KMS-11 (cell line): ENCODE measurements at regions not wholly inside any gene's neighbourhood (a gene's known extent, or its start where the extent isn't known, plus 50 kb on each side); places are given as distances from the start of the nearest gene placed in this dataset.
A peak's percentile ranks its signal among the peaks of the same experiment; 100 is the strongest.
"Not testable (repeated sequence)": the region's sequence is repeated elsewhere in the genome, so short reads cannot be mapped to it uniquely, and the experiment has no call there.

Source experiments
- H2AFZ ChIP-seq: fragments of 200-600 bp; sonication (generic); 2 replicates; pipeline ENCODE4 v1.6.1; 2016; ENCODE audit warnings: antibody characterized with exemption, mixed run types, low read depth
- H3K27ac ChIP-seq: fragments of 200-600 bp; sonication (generic); 2 replicates; pipeline ENCODE4 v1.6.1; 2016; ENCODE audit warnings: mild to moderate bottlenecking, mixed run types
- H3K27me3 ChIP-seq: fragments of 200-600 bp; sonication (generic); 2 replicates; pipeline ENCODE4 v1.6.1; 2017; ENCODE audit warnings: mild to moderate bottlenecking, low read depth, mixed run types, moderate library complexity; ENCODE audit not compliant: insufficient read depth
- H3K36me3 ChIP-seq: fragments of 200-600 bp; sonication (generic); 2 replicates; pipeline ENCODE4 v1.6.1; 2017; ENCODE audit warnings: mild to moderate bottlenecking, mixed run types; ENCODE audit not compliant: insufficient read depth
- H3K4me1 ChIP-seq: fragments of 200-600 bp; sonication (generic); 2 replicates; pipeline ENCODE4 v1.6.1; 2016; ENCODE audit warnings: mild to moderate bottlenecking, low read depth, mixed run types; ENCODE audit not compliant: poor library complexity, severe bottlenecking
- H3K4me2 ChIP-seq: fragments of 200-600 bp; sonication (generic); 2 replicates; pipeline ENCODE4 v1.7.0; 2016; ENCODE audit warnings: mild to moderate bottlenecking, mixed run types
- H3K4me3 ChIP-seq: fragments of 200-600 bp; sonication (generic); IDR thresholded peaks from 2 replicates; pipeline ENCODE4 v1.6.1; 2017; ENCODE audit warnings: low read depth, low read length, mixed read lengths; ENCODE audit not compliant: insufficient read depth
- H3K79me2 ChIP-seq: fragments of 200-600 bp; sonication (generic); 2 replicates; pipeline ENCODE4 v1.6.1; 2016; ENCODE audit warnings: low read depth, mixed run types; ENCODE audit not compliant: insufficient read depth
- H3K9ac ChIP-seq: fragments of 200-600 bp; sonication (generic); 2 replicates; pipeline ENCODE4 v1.6.1; 2016; ENCODE audit warnings: mild to moderate bottlenecking, mixed run types
- H4K20me1 ChIP-seq: fragments of 200-600 bp; sonication (generic); 2 replicates; pipeline ENCODE4 v1.6.1; 2016; ENCODE audit warnings: mild to moderate bottlenecking, mixed run types; ENCODE audit not compliant: insufficient read depth
- CTCF ChIP-seq: fragments of 200-600 bp; sonication (generic); conservative IDR thresholded peaks from 2 replicates; pipeline ENCODE4 v1.6.1; 2017; ENCODE audit warnings: low read depth, mild to moderate bottlenecking, antibody characterized with exemption, low read length, moderate library complexity, mixed read lengths

GRCh38 chr20:53657279-53657678 lies 63.6 kb upstream of the ZNF217 start:
- H3K36me3 ChIP-seq: no peaks in the 10 kb centered on the region
- peaks cover 36% of the 10 kb centered on the region for H3K79me2 ChIP-seq
- peak overlapping the region; percentile 53; the same call in 1 of the 2 replicates for H2AFZ ChIP-seq
- H3K9ac ChIP-seq: peak overlapping the region; percentile 65
- H3K4me3 ChIP-seq: no peak overlapping the region
- H3K27me3 ChIP-seq: no peaks in the 10 kb centered on the region
- peak overlapping the region; percentile 99 for H3K4me2 ChIP-seq
- peak overlapping the region; percentile 91 for H3K27ac ChIP-seq
- no peak for TF ChIP-seq CTCF
- H3K4me1 ChIP-seq: peaks cover 98% of the 10 kb centered on the region
- no peaks in the 10 kb centered on the region for H4K20me1 ChIP-seq

GRCh38 chr20:53656293-53657202 lies 62.9 kb upstream of the ZNF217 start:
- H3K4me2 ChIP-seq: peak overlapping the region; percentile 99
- no peak for TF ChIP-seq CTCF
- H3K36me3 ChIP-seq: no peaks in the 10 kb centered on the region
- peaks cover 98% of the 10 kb centered on the region for H3K4me1 ChIP-seq
- H3K79me2 ChIP-seq: peaks cover 36% of the 10 kb centered on the region
- peak overlapping the region; percentile 53 for H2AFZ ChIP-seq
- no peaks in the 10 kb centered on the region for H4K20me1 ChIP-seq
- H3K9ac ChIP-seq: peak overlapping the region; percentile 65
- peak overlapping the region; percentile 91 for H3K27ac ChIP-seq
- no peak overlapping the region for H3K4me3 ChIP-seq
- no peaks in the 10 kb centered on the region for H3K27me3 ChIP-seq

- H3K9ac ChIP-seq: peak overlapping the region; percentile 65
- peak overlapping the region; percentile 91 for H3K27ac ChIP-seq
- H3K79me2 ChIP-seq: peaks cover 36% of the 10 kb centered on the region
- H3K27me3 ChIP-seq: no peaks in the 10 kb centered on the region
- H3K36me3 ChIP-seq: no peaks in the 10 kb centered on the region
- H3K4me2 ChIP-seq: peak overlapping the region; percentile 99
- no peaks in the 10 kb centered on the region for H4K20me1 ChIP-seq
- H2AFZ ChIP-seq: peak overlapping the region; percentile 55
- H3K4me3 ChIP-seq: no peak overlapping the region
- no peak for TF ChIP-seq CTCF
- H3K4me1 ChIP-seq: peaks cover 98% of the 10 kb centered on the region
These were observed 62.1 kb upstream of the ZNF217 start for GRCh38 chr20:53655625-53656292.

- Histone ChIP-seq H3K79me2 (peaks cover 36% of the 10 kb centered on the region), H3K4me3 (no peak overlapping the region), H4K20me1 (no peaks in the 10 kb centered on the region), H3K36me3 (no peaks in the 10 kb centered on the region), H3K4me2 (peak overlapping the region; percentile 99), H3K27ac (peak overlapping the region; percentile 91), H3K27me3 (no peaks in the 10 kb centered on the region), H2AFZ (peak overlapping the region; percentile 55), H3K9ac (peak overlapping the region; percentile 65; the same call in 1 of the 2 replicates), H3K4me1 (peaks cover 98% of the 10 kb centered on the region)
- TF ChIP-seq CTCF: no peak
These were observed 61.4 kb upstream of the ZNF217 start for GRCh38 chr20:53654932-53655624.

GRCh38 chr20:53654521-53654920 lies 60.9 kb upstream of the ZNF217 start:
- Histone ChIP-seq H3K4me2 (peak overlapping the region; percentile 99; the same call in 1 of the 2 replicates), H3K79me2 (peaks cover 36% of the 10 kb centered on the region), H2AFZ (peak overlapping the region; percentile 55; the same call in 1 of the 2 replicates), H3K9ac (peak overlapping the region; percentile 65; the same call in 1 of the 2 replicates), H3K27ac (peak overlapping the region; percentile 91), H3K4me1 (peaks cover 97% of the 10 kb centered on the region)
- H3K36me3 ChIP-seq, H3K4me3 ChIP-seq, H3K27me3 ChIP-seq, H4K20me1 ChIP-seq: not testable (repeated sequence)
